Large intestine (tissue), 3 donors: ENCODE measurements at regions not wholly inside any gene's neighbourhood (a gene's known extent, or its start where the extent isn't known, plus 50 kb on each side); places are given as distances from the start of the nearest gene placed in this dataset.
A peak's percentile ranks its signal among the peaks of the same experiment; 100 is the strongest.
"Not testable (repeated sequence)": the region's sequence is repeated elsewhere in the genome, so short reads cannot be mapped to it uniquely, and the experiment has no call there.

Experiments used
- DNase-seq, 2 donors: peaks; one replicate each; pipeline versions ENCODE4 v3.0.0 to v3.0.0-alpha.2; 2013
- H3K27ac ChIP-seq: one replicate; pipeline ENCODE4 v1.5.1; 2013; ENCODE audit warnings: low read length
- H3K27me3 ChIP-seq: 2 replicates; pipeline ENCODE4 v1.6.1; 2013; ENCODE audit warnings: low read length; ENCODE audit not compliant: control insufficient read depth, insufficient read depth
- H3K36me3 ChIP-seq: 2 replicates; pipeline ENCODE4 v1.6.1; 2013; ENCODE audit warnings: low read length; ENCODE audit not compliant: control insufficient read depth, insufficient read depth
- H3K4me1 ChIP-seq: one replicate; pipeline ENCODE4 v1.6.1; 2013; ENCODE audit warnings: low read length; ENCODE audit not compliant: control insufficient read depth, insufficient read depth
- H3K4me3 ChIP-seq: one replicate; pipeline ENCODE4 v1.5.1; 2013; ENCODE audit warnings: low read length
- H3K9me3 ChIP-seq: one replicate; pipeline ENCODE4 v1.6.1; 2013; ENCODE audit warnings: mild to moderate bottlenecking, low read depth, low read length, moderate library complexity; ENCODE audit not compliant: control insufficient read depth
- WGBS: methylation state at CpG from one replicate; pipeline ENCODE4 v1.1.5; 2013; ENCODE audit warnings: low lambda C conversion rate; ENCODE audit not compliant: insufficient coverage; 5-methylcytosine and 5-hydroxymethylcytosine counted together

GRCh38 chr10:28906934-28907333, 229.6 kb downstream of the BAMBI start:
- WGBS: 100% methylated on average over 1 of the region's 3 CpGs
- no peak overlapping the region for H3K4me3 ChIP-seq
- no peaks in the 10 kb centered on the region for H3K9me3 ChIP-seq
- no peaks in the 10 kb centered on the region for H3K4me1 ChIP-seq
- H3K27me3 ChIP-seq: no peaks in the 10 kb centered on the region
- DNase-seq: no peak
- no peak overlapping the region for H3K27ac ChIP-seq
- no peaks in the 10 kb centered on the region for H3K36me3 ChIP-seq

GRCh38 chr10:28909875-28910274, 232.6 kb downstream of the BAMBI start:
- Histone ChIP-seq H3K36me3 (no peaks in the 10 kb centered on the region), H3K9me3 (no peaks in the 10 kb centered on the region), H3K27me3 (no peaks in the 10 kb centered on the region), H3K4me1 (peaks cover 19% of the 10 kb centered on the region), H3K27ac (no peak overlapping the region), H3K4me3 (no peak overlapping the region)
- 91% methylated on average over 2 of the region's 5 CpGs for WGBS
- DNase-seq: no peak

- no peak overlapping the region for H3K27ac ChIP-seq
- H3K4me1 ChIP-seq: peaks cover 29% of the 10 kb centered on the region
- no peaks in the 10 kb centered on the region for H3K9me3 ChIP-seq
- no peak for DNase-seq
- no peaks in the 10 kb centered on the region for H3K27me3 ChIP-seq
- H3K4me3 ChIP-seq: no peak overlapping the region
- H3K36me3 ChIP-seq: no peaks in the 10 kb centered on the region
- no CpG with 5 or more reads among the region's 3 CpGs for WGBS
These were observed 233.6 kb downstream of the BAMBI start for GRCh38 chr10:28910956-28911355.

- not testable (repeated sequence) for H3K27ac ChIP-seq, H3K4me3 ChIP-seq, H3K9me3 ChIP-seq, DNase-seq, H3K36me3 ChIP-seq, H3K27me3 ChIP-seq
- no CpG with 5 or more reads among the region's 8 CpGs for WGBS
- peaks cover 32% of the 10 kb centered on the region for H3K4me1 ChIP-seq
These were observed 234.2 kb downstream of the BAMBI start for GRCh38 chr10:28911511-28911910.

GRCh38 chr10:28912017-28912783, 234.9 kb downstream of the BAMBI start:
- H3K27me3 ChIP-seq: no peaks in the 10 kb centered on the region
- 88% methylated on average over 1 of the region's 9 CpGs for WGBS
- no peak for DNase-seq
- no peak overlapping the region for H3K4me3 ChIP-seq
- H3K27ac ChIP-seq: no peak overlapping the region
- H3K36me3 ChIP-seq: no peaks in the 10 kb centered on the region
- peaks cover 38% of the 10 kb centered on the region for H3K4me1 ChIP-seq
- H3K9me3 ChIP-seq: no peaks in the 10 kb centered on the region

- peaks cover 38% of the 10 kb centered on the region for H3K4me1 ChIP-seq
- H3K4me3 ChIP-seq: no peak overlapping the region
- H3K27ac ChIP-seq: peak overlapping the region; percentile 40
- H3K36me3 ChIP-seq: no peaks in the 10 kb centered on the region
- no CpG with 5 or more reads among the region's 12 CpGs for WGBS
- no peaks in the 10 kb centered on the region for H3K9me3 ChIP-seq
- H3K27me3 ChIP-seq: no peaks in the 10 kb centered on the region
- DNase-seq: peak; percentile 79 to 91
These were observed 236.3 kb downstream of the BAMBI start for GRCh38 chr10:28913436-28914237.

GRCh38 chr10:28914701-28915100, 237.4 kb downstream of the BAMBI start:
- DNase-seq: peak in 1 of 2 donors; percentile 60
- H3K9me3 ChIP-seq: no peaks in the 10 kb centered on the region
- H3K36me3 ChIP-seq: no peaks in the 10 kb centered on the region
- WGBS: no CpG with 5 or more reads among the region's 3 CpGs
- H3K4me3 ChIP-seq: no peak overlapping the region
- H3K27me3 ChIP-seq: no peaks in the 10 kb centered on the region
- peaks cover 38% of the 10 kb centered on the region for H3K4me1 ChIP-seq
- peak overlapping the region; percentile 40 for H3K27ac ChIP-seq

- Histone ChIP-seq H3K4me1 (peaks cover 38% of the 10 kb centered on the region), H3K4me3 (no peak overlapping the region), H3K27ac (peak overlapping the region; percentile 75), H3K27me3 (no peaks in the 10 kb centered on the region), H3K9me3 (no peaks in the 10 kb centered on the region), H3K36me3 (no peaks in the 10 kb centered on the region)
- WGBS: no CpG with 5 or more reads among the region's 9 CpGs
- peak; percentile 83 to 92 for DNase-seq
These were observed 238.8 kb downstream of the BAMBI start for GRCh38 chr10:28915989-28916588.

- H3K27ac ChIP-seq: no peak overlapping the region
- no peak overlapping the region for H3K4me3 ChIP-seq
- DNase-seq: no peak
- H3K36me3 ChIP-seq: no peaks in the 10 kb centered on the region
- H3K4me1 ChIP-seq: peaks cover 17% of the 10 kb centered on the region
- WGBS: no CpG with 5 or more reads among the region's 3 CpGs
- H3K27me3 ChIP-seq: no peaks in the 10 kb centered on the region
- H3K9me3 ChIP-seq: peaks cover 11% of the 10 kb centered on the region
These were observed 242.8 kb downstream of the BAMBI start for GRCh38 chr10:28920091-28920490.

GRCh38 chr10:28922127-28922526, 244.8 kb downstream of the BAMBI start:
- H3K4me3 ChIP-seq: no peak overlapping the region
- no peaks in the 10 kb centered on the region for H3K4me1 ChIP-seq
- WGBS: no CpG with 5 or more reads among the region's 2 CpGs
- H3K27ac ChIP-seq: no peak overlapping the region
- no peak for DNase-seq
- H3K27me3 ChIP-seq: no peaks in the 10 kb centered on the region
- peaks cover 13% of the 10 kb centered on the region for H3K9me3 ChIP-seq
- H3K36me3 ChIP-seq: no peaks in the 10 kb centered on the region
